ENCODE measurements at regions not wholly inside any gene's neighbourhood (a gene's known extent, or its start where the extent isn't known, plus 50 kb on each side); places are given as distances from the start of the nearest gene placed in this dataset.

DNA sequence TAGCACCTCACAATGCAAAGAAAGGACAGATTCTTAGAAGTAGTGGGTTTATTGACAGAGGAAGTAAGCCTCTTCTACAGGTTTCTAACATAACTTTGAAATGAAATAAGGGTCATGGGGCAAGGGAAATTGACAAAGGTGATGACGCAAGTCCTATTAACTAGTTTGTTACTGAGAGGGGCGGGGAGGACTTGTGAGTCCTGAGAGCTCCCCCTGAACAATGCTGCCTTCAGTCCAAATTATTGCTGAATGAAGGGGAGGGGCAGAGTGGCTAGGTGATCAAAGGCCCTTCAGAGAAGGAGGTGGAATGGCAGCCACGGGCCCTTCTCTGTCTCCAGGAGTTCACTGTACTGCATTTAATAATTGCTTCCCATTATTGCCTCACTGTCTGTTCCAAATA lies 390.0 kb downstream of the MEIS1 start:
- no peak overlapping the region for H2BK20ac ChIP-seq (ENCODE audit: low read depth, low read length, poor library complexity, severe bottlenecking)
- H3K9ac ChIP-seq (ENCODE audit: extremely low read depth, insufficient read length, low read length): no peak overlapping the region
- no peak overlapping the region for H3K18ac ChIP-seq (ENCODE audit: insufficient read length, low read depth, low read length)
- no peak overlapping the region for H2AFZ ChIP-seq (ENCODE audit: low read length)
- no peaks in the 10 kb centered on the region for H3K4me1 Mint-ChIP-seq
- no peak overlapping the region for H2BK5ac ChIP-seq (ENCODE audit: insufficient read length, low read length)
- H3K4ac ChIP-seq (ENCODE audit: low read depth, low read length): no peak overlapping the region
- no peak overlapping the region for H3K14ac ChIP-seq (ENCODE audit: insufficient read depth, low read length)
- no peak for DNase-seq
- no peaks in the 10 kb centered on the region for H3K27me3 Mint-ChIP-seq (ENCODE audit: low read depth)
- no peak overlapping the region for H3K4me3 Mint-ChIP-seq
- H3K9me3 ChIP-seq (ENCODE audit: control insufficient read depth, low read depth, low read length): no peaks in the 10 kb centered on the region
- no peaks in the 10 kb centered on the region for H4K20me1 ChIP-seq (ENCODE audit: control insufficient read depth, insufficient read depth, insufficient read length)
- no peak overlapping the region for H3K23ac ChIP-seq (ENCODE audit: insufficient read length, low read depth, low read length)
- H2BK15ac ChIP-seq (ENCODE audit: low read depth, low read length): no peak overlapping the region
- H2BK120ac ChIP-seq (ENCODE audit: low read depth, low read length, poor library complexity, severe bottlenecking): no peak overlapping the region
- no peak overlapping the region for H4K91ac ChIP-seq (ENCODE audit: insufficient read length, low read depth, low read length)
- no peaks in the 10 kb centered on the region for H3K79me2 ChIP-seq (ENCODE audit: insufficient read depth, low read length)
- H3K36me3 Mint-ChIP-seq (ENCODE audit: insufficient read depth in 1 of 3, low read depth in 3 of 3): peaks cover 0 to 4% (median 0%) of the 10 kb centered on the region in 3 experiments; a peak in 2 of 7 replicates
- no peak overlapping the region for H4K8ac ChIP-seq (replicated peaks; ENCODE audit: insufficient read length, low read depth, low read length)
- no CpG with 5 or more reads among the region's 3 CpGs for WGBS (ENCODE audit: extremely low coverage, insufficient read length, low lambda C conversion rate)
- no peaks in the 10 kb centered on the region for H3K4me1 ChIP-seq (ENCODE audit: insufficient read depth, low read length)
- H3K79me1 ChIP-seq (ENCODE audit: insufficient read depth, low read depth, low read length, poor library complexity, severe bottlenecking): no peaks in the 10 kb centered on the region
- H3K4me2 ChIP-seq (ENCODE audit: insufficient read depth, insufficient read length, low read length): no peak overlapping the region
- no peak overlapping the region for H2BK12ac ChIP-seq (ENCODE audit: insufficient read length, low read depth, low read length)
- no peaks in the 10 kb centered on the region for H3K27me3 ChIP-seq (ENCODE audit: insufficient read depth, low read length)
- no peak overlapping the region for H2AK5ac ChIP-seq (ENCODE audit: insufficient read length, low read length)
- H3T11ph ChIP-seq (ENCODE audit: low read length): no peak overlapping the region
- no peaks in the 10 kb centered on the region for H3K23me2 ChIP-seq (ENCODE audit: insufficient read length, low read depth, low read length, poor library complexity, severe bottlenecking)
- no peak overlapping the region for H3K27ac ChIP-seq (ENCODE audit: insufficient read length, low read depth, low read length)
- no peak overlapping the region for H3K27ac Mint-ChIP-seq
- no peak overlapping the region for H4K5ac ChIP-seq (ENCODE audit: insufficient read length, low read depth, low read length)
- TF ChIP-seq CTCF (conservative IDR thresholded peaks at IDR 0.05): no peak
- H3K56ac ChIP-seq (ENCODE audit: insufficient read length, low read depth, low read length): no peak overlapping the region
- H3K9me3 Mint-ChIP-seq: no peaks in the 10 kb centered on the region

Data from H9 (cell line).